NB4 (cell line): ENCODE measurements at regions not wholly inside any gene's neighbourhood (a gene's known extent, or its start where the extent isn't known, plus 50 kb on each side); places are given as distances from the start of the nearest gene placed in this dataset.

ENCODE experiments used
- CTCF ChIP-seq: IDR thresholded peaks from one replicate; pipeline ENCODE4 v1.5.1; 2012; ENCODE audit warnings: low read depth, low read length
- POLR2A ChIP-seq: IDR thresholded peaks from 2 replicates; pipeline ENCODE4 v1.6.1; 2011; ENCODE audit warnings: mild to moderate bottlenecking; ENCODE audit not compliant: insufficient read length; ENCODE audit errors: extremely low read depth

GRCh38 chr1:14019461-14019860 lies 319.5 kb downstream of the PRDM2 start:
- TF ChIP-seq CTCF (no peak), POLR2A (no peak)
